Small intestine (tissue), 7 donors: ENCODE measurements at regions not wholly inside any gene's neighbourhood (a gene's known extent, or its start where the extent isn't known, plus 50 kb on each side); places are given as distances from the start of the nearest gene placed in this dataset.

Source experiments
- DNase-seq, 2 donors: peaks; one replicate each; pipeline versions ENCODE4 v3.0.0 to v3.0.0-alpha.2; 2013
- FAIRE-seq: peaks from 2 replicates; lab custom pipeline; 2012; peaks lifted over from hg19 to GRCh38; lab: Jason Lieb, UNC
- H3K27ac ChIP-seq, 3 donors: one replicate each; pipeline ENCODE4 v1.5.1; 2013; ENCODE audit warnings: low read length in 2 of 3, mild to moderate bottlenecking in 2 of 3, control low read depth in 1 of 3, inconsistent platforms in 1 of 3, low read depth in 1 of 3, moderate library complexity in 1 of 3
- H3K27me3 ChIP-seq, 3 donors: one replicate each; pipeline ENCODE4 v1.6.1; 2013; ENCODE audit warnings: low read length in 3 of 3, inconsistent platforms in 1 of 3; ENCODE audit not compliant: control insufficient read depth in 3 of 3, insufficient read depth in 3 of 3
- H3K36me3 ChIP-seq, 3 donors: one replicate each; pipeline ENCODE4 v1.6.1; 2013; ENCODE audit warnings: low read length in 3 of 3, inconsistent platforms in 1 of 3, low read depth in 1 of 3, mild to moderate bottlenecking in 1 of 3, moderate library complexity in 1 of 3; ENCODE audit not compliant: control insufficient read depth in 3 of 3, insufficient read depth in 2 of 3
- H3K4me1 ChIP-seq, 3 donors: one replicate each; pipeline ENCODE4 v1.6.1; 2013; ENCODE audit warnings: low read length in 2 of 3, inconsistent platforms in 1 of 3, low read depth in 1 of 3, mild to moderate bottlenecking in 1 of 3, moderate library complexity in 1 of 3; ENCODE audit not compliant: control insufficient read depth in 3 of 3, insufficient read depth in 2 of 3
- H3K4me3 ChIP-seq, 3 donors: one replicate each; pipeline ENCODE4 v1.5.1; 2013; ENCODE audit warnings: low read length in 3 of 3, control low read depth in 1 of 3, inconsistent platforms in 1 of 3, low read depth in 1 of 3, mild to moderate bottlenecking in 1 of 3, moderate library complexity in 1 of 3
- H3K9me3 ChIP-seq, 2 donors: one replicate each; pipeline ENCODE4 v1.6.1; 2013; ENCODE audit warnings: low read depth in 1 of 2, low read length in 1 of 2; ENCODE audit not compliant: control insufficient read depth in 2 of 2, insufficient read depth in 1 of 2
- WGBS, 3 donors: extraction: QIAGEN DNeasy Blood & Tissue Kit; methylation state at CpG; one replicate each; pipeline ENCODE4 v1.1.7; 2013; 5-methylcytosine and 5-hydroxymethylcytosine counted together
- donor health status: healthy with polysubstance abuse.
- donor health status: control.
- donor health status: control.
- donor health status: Bipolar disorder and iron deficiency.
- donor health status: healthy.

DNA sequence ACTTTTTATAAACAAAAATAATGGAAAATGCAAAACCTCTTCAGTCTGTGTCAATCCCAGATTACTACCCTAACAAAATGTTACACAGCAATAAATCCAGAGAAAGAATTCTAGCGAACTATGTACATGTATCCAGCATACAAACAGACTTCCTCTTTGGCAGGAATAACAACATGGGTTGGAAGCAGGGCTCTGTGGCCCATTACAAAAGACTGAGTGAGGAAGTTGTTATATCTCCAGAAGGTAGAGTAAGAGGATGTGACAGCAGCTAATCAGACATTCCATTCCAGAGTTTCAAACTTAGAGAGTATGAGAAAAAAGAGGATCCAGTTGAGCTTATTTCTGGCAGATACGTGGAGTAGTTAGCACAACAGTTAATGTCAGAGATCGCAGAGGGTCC is 294.0 kb upstream of the PLSCR5 start:
- FAIRE-seq (no peak), DNase-seq (no peak)
- WGBS, 3 donors: 73 to 82% (median 79%) methylated on average over 3 of the region's 3 CpGs
- Histone ChIP-seq H3K4me3 (no peak overlapping the region), H3K27me3 (no peaks in the 10 kb centered on the region), H3K27ac (no peak overlapping the region), H3K4me1 (no peaks in the 10 kb centered on the region), H3K9me3 (no peaks in the 10 kb centered on the region), H3K36me3 (no peaks in the 10 kb centered on the region)

DNA sequence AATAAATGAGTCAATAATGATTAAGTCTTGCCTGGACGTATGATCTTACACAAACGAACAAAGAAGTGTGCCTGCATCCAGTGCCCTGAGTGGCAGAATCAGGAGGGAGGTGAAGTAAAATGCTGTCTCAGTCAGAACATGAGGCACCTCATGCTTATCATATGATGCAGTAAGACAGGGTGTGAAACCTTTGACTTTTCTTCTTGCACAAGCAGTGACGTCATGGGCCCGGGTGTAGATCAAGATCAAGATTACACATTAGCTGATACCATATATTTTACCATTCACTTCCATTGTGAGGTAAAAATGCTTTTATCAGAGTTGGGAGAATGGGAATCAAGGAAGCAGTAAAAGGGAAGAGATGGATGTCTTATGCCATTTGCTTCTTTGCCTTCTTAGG is 291.6 kb upstream of the PLSCR5 start:
- DNase-seq (no peak), FAIRE-seq (no peak)
- 59 to 82% (median 68%) methylated on average over 4 of the region's 4 CpGs for WGBS, 3 donors
- Histone ChIP-seq H3K27me3 (no peaks in the 10 kb centered on the region), H3K36me3 (no peaks in the 10 kb centered on the region), H3K27ac (no peak overlapping the region), H3K4me1 (no peaks in the 10 kb centered on the region), H3K9me3 (no peaks in the 10 kb centered on the region), H3K4me3 (no peak overlapping the region)

DNA sequence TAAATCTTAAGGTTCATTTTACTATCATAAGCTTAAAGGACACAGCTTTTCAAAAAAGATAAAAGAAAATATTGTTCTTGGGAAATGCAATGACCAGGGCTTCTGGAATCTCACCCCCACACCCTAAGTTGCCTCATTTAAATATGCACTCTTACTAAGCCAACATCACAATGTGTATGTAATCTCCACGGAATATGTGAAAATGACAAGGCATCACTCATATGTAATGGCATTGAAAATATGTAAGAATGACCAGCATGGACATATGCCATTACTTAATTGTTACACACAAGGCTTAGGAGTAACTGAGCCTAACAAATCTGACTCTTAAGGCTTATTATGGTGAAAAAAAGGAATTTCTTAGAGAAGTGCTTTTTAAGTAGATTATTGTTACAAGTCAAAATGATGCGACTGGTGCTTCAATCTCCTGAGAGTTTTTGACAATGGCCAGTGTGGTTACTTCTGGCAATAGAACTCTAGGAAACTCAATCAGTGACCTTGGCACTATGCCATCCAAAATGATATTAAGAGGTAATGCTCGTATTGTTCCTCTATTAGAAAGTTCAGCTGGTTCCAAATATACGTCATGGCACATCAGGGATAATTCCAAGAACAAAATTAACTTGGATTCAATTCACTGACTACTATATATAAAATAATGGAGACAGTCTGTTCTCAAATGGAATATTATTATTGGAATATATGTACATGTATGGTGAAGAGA is 290.0 kb upstream of the PLSCR5 start:
- no peak overlapping the region for H3K4me3 ChIP-seq
- 66 to 72% (median 70%) methylated on average over 4 of the region's 4 CpGs for WGBS, 3 donors
- FAIRE-seq: no peak

DNA sequence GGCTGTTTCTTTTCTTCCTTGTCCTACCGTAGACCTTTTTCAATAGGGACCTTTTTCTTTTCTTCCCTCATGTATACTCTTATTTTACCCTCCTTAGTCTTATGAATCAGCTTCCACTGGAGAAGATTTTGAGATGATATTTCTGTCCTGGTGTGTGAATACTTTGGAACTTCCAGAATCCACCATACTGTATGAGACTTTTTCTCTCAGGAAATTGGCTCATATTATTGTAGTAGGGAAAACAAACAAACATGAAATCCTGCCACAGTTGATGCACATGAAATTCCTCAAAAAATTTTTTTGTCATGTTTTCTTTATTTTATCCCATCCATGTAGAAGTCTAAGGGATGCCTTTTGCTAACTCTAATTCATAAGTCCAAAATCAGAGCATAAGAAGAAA is 289.3 kb upstream of the PLSCR5 start:
- FAIRE-seq: no peak
- 73 to 90% (median 75%) methylated on average over 1 of the region's 1 CpG for WGBS, 3 donors
- DNase-seq: no peak

More for the DNA sequence above, 290.0 kb upstream of the PLSCR5 start:
- H3K27ac ChIP-seq: no peak overlapping the region
- DNase-seq: no peak
- H3K4me1 ChIP-seq: no peaks in the 10 kb centered on the region
- no peaks in the 10 kb centered on the region for H3K36me3 ChIP-seq
- no peaks in the 10 kb centered on the region for H3K9me3 ChIP-seq
- no peaks in the 10 kb centered on the region for H3K27me3 ChIP-seq

DNA sequence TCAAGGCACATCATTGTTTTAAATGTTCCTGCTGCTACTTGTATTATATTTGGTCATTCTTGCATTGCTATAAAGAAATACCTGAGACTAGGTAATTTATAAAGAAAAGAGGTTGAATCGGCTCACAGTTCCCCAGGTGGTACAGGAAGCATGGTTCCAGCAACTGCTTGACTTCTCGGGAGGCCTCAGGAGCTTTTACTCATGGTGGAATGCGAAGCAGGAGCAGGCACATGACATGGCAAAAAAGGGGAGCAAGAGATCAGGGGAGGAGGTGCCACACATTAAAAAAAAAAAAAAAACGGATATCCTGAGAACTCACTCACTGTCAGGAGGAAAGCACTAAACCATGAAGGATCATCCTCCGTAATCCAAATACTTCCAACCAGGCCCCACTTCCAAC is 286.9 kb upstream of the PLSCR5 start:
- FAIRE-seq: no peak

More for the DNA sequence above, 289.3 kb upstream of the PLSCR5 start:
- Histone ChIP-seq H3K9me3 (no peaks in the 10 kb centered on the region), H3K4me3 (no peak overlapping the region), H3K27ac (no peak overlapping the region), H3K4me1 (no peaks in the 10 kb centered on the region), H3K36me3 (no peaks in the 10 kb centered on the region), H3K27me3 (no peaks in the 10 kb centered on the region)

DNA sequence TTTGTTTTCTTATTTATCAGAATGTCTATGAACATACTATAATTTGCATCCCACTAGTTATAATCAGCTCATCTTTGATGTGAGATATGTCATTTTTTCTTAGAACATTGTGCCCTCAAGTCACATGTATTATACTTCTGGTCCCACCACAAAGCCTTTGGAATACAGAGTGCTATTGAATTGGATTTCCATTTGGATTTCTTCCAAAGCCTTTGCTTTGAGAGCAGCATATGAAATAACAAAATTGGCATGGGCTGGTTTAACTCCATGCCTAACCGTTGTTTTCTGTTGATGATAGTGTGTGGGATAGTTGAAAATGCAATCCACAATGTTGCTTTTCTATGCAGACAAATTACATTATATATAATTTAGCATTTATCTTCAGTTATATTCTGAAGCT is 284.5 kb upstream of the PLSCR5 start:
- no peak for FAIRE-seq
- H3K4me1 ChIP-seq: no peaks in the 10 kb centered on the region
- WGBS, 3 donors: 65 to 77% (median 69%) methylated on average over 1 of the region's 1 CpG

More for the DNA sequence above, 286.9 kb upstream of the PLSCR5 start:
- no peak overlapping the region for H3K4me3 ChIP-seq
- no peak for DNase-seq
- H3K9me3 ChIP-seq: no peaks in the 10 kb centered on the region
- H3K36me3 ChIP-seq: no peaks in the 10 kb centered on the region
- H3K27ac ChIP-seq: no peak overlapping the region
- H3K27me3 ChIP-seq: no peaks in the 10 kb centered on the region
- 74 to 79% (median 75%) methylated on average over 5 of the region's 5 CpGs for WGBS, 3 donors
- H3K4me1 ChIP-seq: no peaks in the 10 kb centered on the region

DNA sequence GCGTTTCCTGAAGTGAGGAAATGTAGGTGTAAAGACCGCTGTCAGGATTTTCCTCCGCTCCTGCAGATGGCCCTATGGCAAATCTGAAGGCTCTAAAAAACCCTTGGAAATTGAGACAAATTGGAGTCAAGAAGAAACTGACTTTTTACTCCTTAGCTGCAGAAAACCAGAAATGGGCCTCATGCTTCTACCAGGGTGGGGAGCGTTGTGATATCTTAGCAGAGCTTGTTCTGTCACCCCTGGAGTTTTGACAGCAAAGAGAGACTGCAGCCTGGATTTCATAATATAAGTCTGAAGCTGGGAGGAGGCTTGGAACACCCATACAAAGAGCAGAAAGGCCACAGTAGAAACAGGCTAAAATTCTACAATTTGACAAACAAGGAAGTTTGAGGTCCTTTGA is 283.0 kb upstream of the PLSCR5 start:
- Histone ChIP-seq H3K27me3 (no peaks in the 10 kb centered on the region), H3K9me3 (no peaks in the 10 kb centered on the region), H3K27ac (no peak overlapping the region), H3K36me3 (no peaks in the 10 kb centered on the region), H3K4me1 (no peaks in the 10 kb centered on the region), H3K4me3 (no peak overlapping the region)
- DNase-seq (no peak), FAIRE-seq (no peak)
- 86 to 94% (median 92%) methylated on average over 4 of the region's 4 CpGs for WGBS, 3 donors

More for the DNA sequence above, 284.5 kb upstream of the PLSCR5 start:
- Histone ChIP-seq H3K27me3 (no peaks in the 10 kb centered on the region), H3K4me3 (no peak overlapping the region), H3K9me3 (no peaks in the 10 kb centered on the region), H3K27ac (no peak overlapping the region), H3K36me3 (no peaks in the 10 kb centered on the region)
- no peak for DNase-seq

DNA sequence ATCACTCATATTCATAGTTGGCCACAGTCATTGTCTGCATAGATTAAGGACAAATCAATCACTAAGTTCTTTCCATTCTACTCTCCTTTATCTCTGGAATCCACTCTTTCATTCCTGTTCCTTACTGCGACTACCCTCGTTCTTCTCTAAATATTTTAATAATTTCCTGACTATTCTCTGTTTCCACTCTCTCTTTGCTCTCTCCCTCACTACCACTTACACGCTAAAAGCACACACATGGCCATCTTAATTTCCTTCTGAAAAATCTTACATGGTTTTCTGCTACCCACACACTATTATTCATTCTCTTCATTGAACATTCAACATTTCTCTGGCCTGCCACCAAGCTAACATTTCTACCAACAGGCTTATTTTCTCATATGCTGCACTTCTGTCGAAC is 279.6 kb upstream of the PLSCR5 start:
- H3K9me3 ChIP-seq: no peaks in the 10 kb centered on the region
- H3K27ac ChIP-seq: no peak overlapping the region
- no peaks in the 10 kb centered on the region for H3K36me3 ChIP-seq
- FAIRE-seq (no peak), DNase-seq (no peak)
- H3K27me3 ChIP-seq: no peaks in the 10 kb centered on the region
- 52 to 59% (median 58%) methylated on average over 4 of the region's 4 CpGs for WGBS, 3 donors
- H3K4me1 ChIP-seq: no peaks in the 10 kb centered on the region
- H3K4me3 ChIP-seq: no peak overlapping the region

DNA sequence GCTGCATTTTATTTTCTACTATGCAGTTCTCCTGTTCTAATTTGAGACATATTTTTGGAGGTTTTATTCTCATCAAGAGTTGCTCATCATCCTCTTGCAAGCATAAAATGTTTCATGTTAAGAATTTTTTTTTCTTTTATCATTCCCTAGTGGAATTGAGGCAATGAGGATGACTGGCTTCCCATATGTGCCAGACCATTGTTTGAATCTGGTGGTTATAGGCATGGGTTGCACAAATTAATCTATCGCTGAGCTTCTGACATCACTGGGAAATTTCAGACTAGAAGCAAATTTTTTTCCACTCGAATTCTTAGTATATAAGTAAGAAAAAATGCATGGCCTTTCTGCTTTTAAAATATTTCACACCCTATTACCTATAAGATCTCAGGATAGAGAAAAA is 279.1 kb upstream of the PLSCR5 start:
- no peaks in the 10 kb centered on the region for H3K4me1 ChIP-seq
- H3K9me3 ChIP-seq: no peaks in the 10 kb centered on the region
- 69 to 77% (median 69%) methylated on average over 2 of the region's 2 CpGs for WGBS, 3 donors
- FAIRE-seq (no peak), DNase-seq (no peak)
- no peak overlapping the region for H3K27ac ChIP-seq
- no peaks in the 10 kb centered on the region for H3K36me3 ChIP-seq
- H3K27me3 ChIP-seq: no peaks in the 10 kb centered on the region
- H3K4me3 ChIP-seq: no peak overlapping the region
